PC-3 (cell line): ENCODE measurements at regions not wholly inside any gene's neighbourhood (a gene's known extent, or its start where the extent isn't known, plus 50 kb on each side); places are given as distances from the start of the nearest gene placed in this dataset.

Experiments used
- ATAC-seq: fragments of 200-7000 bp; cut with Tn5 transposase; 2 replicates; pipeline ENCODE4 v1.9.1; 2020; ENCODE audit warnings: mild to moderate bottlenecking, moderate library complexity
- BruUV-seq: library from RNA; stranded (reverse); fragments of 400-500 nt; replicated peaks from 2 replicates; lab custom pipeline; 2021; lab: Mats Ljungman, UMichigan
- CTCF ChIA-PET: fragments of 300-600 bp; sonication (Branson Sonifier 250); formaldehyde crosslinking; loops from one replicate; lab custom pipeline; 2022; ENCODE audit warnings: antibody characterized with exemption; lab: Charles Lee
- POLR2A ChIA-PET: fragments of 300-600 bp; sonication (Branson Sonifier 250); formaldehyde crosslinking; loops from one replicate; lab custom pipeline; 2022; ENCODE audit warnings: antibody characterized with exemption; ENCODE audit not compliant: unreplicated experiment; lab: Charles Lee
- DNase-seq: peaks from one replicate; pipeline ENCODE4 v3.0.0-alpha.2; 2015
- H2AFZ ChIP-seq: fragments of 300-600 bp; sonication (generic); 2 replicates; pipeline ENCODE4 v1.6.0; 2016; ENCODE audit warnings: antibody characterized with exemption, low read length
- H3F3A ChIP-seq: fragments of 300-600 bp; sonication (generic); one replicate; pipeline ENCODE4 v1.6.0; 2017; ENCODE audit warnings: antibody characterized with exemption, low read length, control low read depth, mild to moderate bottlenecking; ENCODE audit not compliant: unreplicated experiment
- H3K27ac ChIP-seq: fragments of 300-600 bp; sonication (generic); 2 replicates; pipeline ENCODE4 v1.5.1; 2016; ENCODE audit warnings: mild to moderate bottlenecking, low read length
- H3K27me3 ChIP-seq: fragments of 300-600 bp; sonication (generic); 2 replicates; pipeline ENCODE4 v1.6.1; 2016; ENCODE audit warnings: low read length, mixed read lengths
- H3K36me3 ChIP-seq: fragments of 300-600 bp; sonication (generic); 2 replicates; pipeline ENCODE4 v1.6.1; 2016; ENCODE audit warnings: low read depth, mixed run types, low read length, mixed read lengths
- H3K4me1 ChIP-seq: fragments of 300-600 bp; sonication (generic); 2 replicates; pipeline ENCODE4 v1.5.1; 2016; ENCODE audit warnings: low read length; ENCODE audit not compliant: insufficient read depth
- H3K4me2 ChIP-seq: fragments of 300-600 bp; sonication (generic); 2 replicates; pipeline ENCODE4 v1.6.0; 2016; ENCODE audit warnings: low read length
- H3K4me3 ChIP-seq: fragments of 300-600 bp; sonication (generic); 2 replicates; pipeline ENCODE4 v1.5.1; 2016; ENCODE audit warnings: mild to moderate bottlenecking, low read length, mixed read lengths
- H3K79me2 ChIP-seq: fragments of 300-600 bp; sonication (generic); 2 replicates; pipeline ENCODE4 v1.6.1; 2017; ENCODE audit warnings: low read length, mixed read lengths
- H3K9ac ChIP-seq: fragments of 300-600 bp; sonication (generic); 2 replicates; pipeline ENCODE4 v1.6.0; 2016; ENCODE audit warnings: mild to moderate bottlenecking, low read length
- H3K9me2 ChIP-seq: fragments of 300-600 bp; sonication (generic); replicated peaks from 2 replicates; pipeline ENCODE4 v1.6.1; 2016; ENCODE audit warnings: mixed run types, low read length, mixed read lengths
- H3K9me3 ChIP-seq: fragments of 300-600 bp; sonication (generic); 2 replicates; pipeline ENCODE4 v1.6.1; 2016; ENCODE audit warnings: low read length, mixed read lengths
- H4K20me1 ChIP-seq: fragments of 300-600 bp; sonication (generic); 2 replicates; pipeline ENCODE4 v1.6.1; 2016; ENCODE audit warnings: low read length, mixed read lengths
- EZH2 ChIP-seq: fragments of 300-600 bp; sonication (generic); IDR thresholded peaks from one replicate; pipeline ENCODE4 v1.6.1; 2017; ENCODE audit warnings: antibody characterized with exemption, mild to moderate bottlenecking, low read length; ENCODE audit not compliant: unreplicated experiment
- EZH2phosphoT487 ChIP-seq: fragments of 300-600 bp; sonication (generic); IDR thresholded peaks from 2 replicates; pipeline ENCODE4 v1.6.1; 2018; ENCODE audit warnings: mild to moderate bottlenecking, antibody characterized with exemption, low read length, borderline replicate concordance
- intact Hi-C: fragments of 100-400 bp; cut with micrococcal nuclease; formaldehyde crosslinking; loops from 2 replicates; pipeline ENCODE4 v1.9.0; 2023
- TF ChIP-seq, protein P1 (sequence below): fragments of 300-600 bp; sonication (generic); conservative IDR thresholded peaks from 2 replicates; pipeline ENCODE4 v1.5.1; 2017; ENCODE audit warnings: antibody characterized with exemption, low read depth, mild to moderate bottlenecking, low read length

DNA sequence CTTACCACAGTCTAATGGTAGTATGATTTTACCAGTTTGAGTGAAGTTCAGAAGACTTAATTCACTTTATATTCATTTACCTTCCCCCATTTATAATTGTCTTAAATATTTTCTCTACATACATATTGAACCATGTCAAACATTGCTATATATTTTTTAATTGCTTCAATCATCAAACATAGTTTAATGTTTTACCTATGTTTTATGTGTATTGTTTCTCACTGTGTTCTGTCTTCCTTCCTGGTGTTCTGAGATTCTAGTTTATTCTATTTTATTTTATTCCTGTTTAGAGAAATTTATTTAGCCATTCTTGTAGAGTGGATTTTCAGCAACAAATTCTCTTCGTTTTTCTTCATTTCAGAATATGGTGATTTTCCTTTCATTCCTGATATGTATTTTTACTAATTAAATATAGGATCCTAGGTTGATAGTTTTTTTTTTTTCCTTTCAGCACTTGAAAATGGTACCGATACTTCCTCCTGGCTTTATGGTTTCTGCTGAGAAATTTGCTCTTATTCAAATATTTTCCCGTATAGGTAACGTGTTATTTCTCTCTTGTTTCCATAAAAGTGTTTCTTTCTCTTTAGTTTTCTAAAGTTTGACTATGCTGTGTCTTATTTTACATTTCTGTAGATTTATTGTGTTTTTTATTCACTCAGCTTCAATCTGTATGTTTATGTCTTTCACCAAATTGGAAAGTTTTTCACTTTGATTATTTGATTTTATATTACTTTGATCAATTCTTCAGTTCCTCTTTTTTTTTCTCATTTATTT, 201.8 kb upstream of the AGR3 start:
- ChIA-PET CTCF (no interaction called here), POLR2A (no interaction called here)
- Histone ChIP-seq H3K9me3 (no peaks in the 10 kb centered on the region), H2AFZ (no peak overlapping the region), H3K79me2 (no peaks in the 10 kb centered on the region), H3K27ac (no peak overlapping the region), H3K9ac (no peak overlapping the region), H3K4me2 (no peak overlapping the region), H3K4me1 (peaks cover 14% of the 10 kb centered on the region), H3K36me3 (no peaks in the 10 kb centered on the region), H3K27me3 (no peaks in the 10 kb centered on the region), H3K4me3 (no peak overlapping the region), H4K20me1 (no peaks in the 10 kb centered on the region), H3F3A (no peaks in the 10 kb centered on the region), H3K9me2 (no peaks in the 10 kb centered on the region)
- DNase-seq (no peak), ATAC-seq (no peak)
- intact Hi-C loops: no loop called here
- BruUV-seq: no TSS peak
- no peak for TF ChIP-seq EZH2
- TF ChIP-seq, protein P1, sequence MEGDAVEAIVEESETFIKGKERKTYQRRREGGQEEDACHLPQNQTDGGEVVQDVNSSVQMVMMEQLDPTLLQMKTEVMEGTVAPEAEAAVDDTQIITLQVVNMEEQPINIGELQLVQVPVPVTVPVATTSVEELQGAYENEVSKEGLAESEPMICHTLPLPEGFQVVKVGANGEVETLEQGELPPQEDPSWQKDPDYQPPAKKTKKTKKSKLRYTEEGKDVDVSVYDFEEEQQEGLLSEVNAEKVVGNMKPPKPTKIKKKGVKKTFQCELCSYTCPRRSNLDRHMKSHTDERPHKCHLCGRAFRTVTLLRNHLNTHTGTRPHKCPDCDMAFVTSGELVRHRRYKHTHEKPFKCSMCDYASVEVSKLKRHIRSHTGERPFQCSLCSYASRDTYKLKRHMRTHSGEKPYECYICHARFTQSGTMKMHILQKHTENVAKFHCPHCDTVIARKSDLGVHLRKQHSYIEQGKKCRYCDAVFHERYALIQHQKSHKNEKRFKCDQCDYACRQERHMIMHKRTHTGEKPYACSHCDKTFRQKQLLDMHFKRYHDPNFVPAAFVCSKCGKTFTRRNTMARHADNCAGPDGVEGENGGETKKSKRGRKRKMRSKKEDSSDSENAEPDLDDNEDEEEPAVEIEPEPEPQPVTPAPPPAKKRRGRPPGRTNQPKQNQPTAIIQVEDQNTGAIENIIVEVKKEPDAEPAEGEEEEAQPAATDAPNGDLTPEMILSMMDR: no peak
- TF ChIP-seq EZH2phosphoT487: no peak

DNA sequence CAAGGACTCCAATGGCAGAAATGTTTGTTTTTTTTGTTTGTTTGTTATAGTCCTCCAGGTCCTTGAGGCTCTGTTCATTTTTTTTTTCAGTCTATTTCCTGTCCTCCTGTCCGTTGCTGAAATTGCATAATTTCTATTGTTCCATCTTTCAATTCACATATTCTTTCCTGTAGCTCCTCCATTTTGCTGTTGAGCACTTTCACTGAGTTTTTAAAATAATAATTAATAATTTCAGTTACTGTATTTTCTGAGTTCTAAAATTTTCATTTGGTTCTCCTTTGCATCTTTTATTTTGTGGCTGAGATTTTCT, 202.3 kb upstream of the AGR3 start:
- H3K79me2 ChIP-seq: no peaks in the 10 kb centered on the region
- DNase-seq (no peak), ATAC-seq (no peak)
- intact Hi-C loops: no loop called here
- peaks cover 14% of the 10 kb centered on the region for H3K4me1 ChIP-seq
- H3K4me2 ChIP-seq: no peak overlapping the region
- TF ChIP-seq EZH2: no peak
- TF ChIP-seq, protein P1: no peak
- no peak for TF ChIP-seq EZH2phosphoT487
- H3F3A ChIP-seq: no peaks in the 10 kb centered on the region
- H3K4me3 ChIP-seq: no peak overlapping the region
- no peaks in the 10 kb centered on the region for H3K27me3 ChIP-seq
- H4K20me1 ChIP-seq: no peaks in the 10 kb centered on the region
- H3K27ac ChIP-seq: no peak overlapping the region
- no TSS peak for BruUV-seq
- H3K36me3 ChIP-seq: no peaks in the 10 kb centered on the region
- H3K9ac ChIP-seq: no peak overlapping the region
- H2AFZ ChIP-seq: no peak overlapping the region
- no peaks in the 10 kb centered on the region for H3K9me2 ChIP-seq
- ChIA-PET POLR2A (no interaction called here), CTCF (no interaction called here)
- no peaks in the 10 kb centered on the region for H3K9me3 ChIP-seq

DNA sequence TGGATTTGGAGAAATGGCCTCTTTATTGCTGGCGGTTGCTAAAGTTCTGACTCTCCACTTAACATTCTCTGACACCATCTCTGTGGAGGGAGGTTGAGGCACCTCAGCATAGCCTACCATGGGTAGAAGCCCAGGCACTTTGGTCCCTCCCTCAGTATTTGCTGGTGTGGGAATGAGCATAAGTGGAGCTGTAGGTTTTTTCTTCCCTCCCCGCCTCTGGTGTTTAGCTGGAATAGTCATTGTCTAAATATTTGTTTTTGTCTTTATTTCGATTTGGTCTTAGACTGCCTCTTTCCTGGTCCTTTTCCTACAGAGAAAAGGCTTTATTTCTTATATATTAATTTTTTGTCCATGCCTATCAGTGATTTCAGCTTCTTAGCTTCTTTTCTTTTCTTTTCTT, 203.4 kb upstream of the AGR3 start:
- peak overlapping the region; percentile 19 for H3K27ac ChIP-seq
- intact Hi-C loops: no loop called here
- TF ChIP-seq EZH2phosphoT487 (no peak), EZH2 (no peak)
- TF ChIP-seq, protein P1: no peak
- H3F3A ChIP-seq: no peaks in the 10 kb centered on the region
- BruUV-seq: no TSS peak
- H3K36me3 ChIP-seq: no peaks in the 10 kb centered on the region
- H3K4me2 ChIP-seq: peak overlapping the region; percentile 44
- H3K9me2 ChIP-seq: no peaks in the 10 kb centered on the region
- H4K20me1 ChIP-seq: no peaks in the 10 kb centered on the region
- no peak overlapping the region for H3K4me3 ChIP-seq
- 0 out of 2 replicates have a peak overlapping the region, but pooled peaks have one; percentile 6 for H3K9ac ChIP-seq
- peaks cover 14% of the 10 kb centered on the region for H3K4me1 ChIP-seq
- CTCF ChIA-PET: interaction anchor here (0.6 kb wide), 2 partner anchors 22 to 390 kb away, joined by 3 read pairs; no protein-coding TSS in a partner anchor
- H3K79me2 ChIP-seq: no peaks in the 10 kb centered on the region
- peak; percentile 99 for ATAC-seq
- peak overlapping the region; percentile 44 for H2AFZ ChIP-seq
- DNase-seq: peak; percentile 58
- POLR2A ChIA-PET: interaction anchor here (0.6 kb wide), 1 partner anchor 148 kb away, joined by 3 read pairs; no protein-coding TSS in a partner anchor
- no peaks in the 10 kb centered on the region for H3K27me3 ChIP-seq
- H3K9me3 ChIP-seq: no peaks in the 10 kb centered on the region
